HEK293 (cell line): ENCODE measurements at regions not wholly inside any gene's neighbourhood (a gene's known extent, or its start where the extent isn't known, plus 50 kb on each side); places are given as distances from the start of the nearest gene placed in this dataset.

Source experiments
- CTCF ChIA-PET: fragments of 350-600 bp; formaldehyde crosslinking; extraction: SDS; loops from one replicate; lab custom pipeline; 2021; ENCODE audit warnings: antibody characterized with exemption; lab: Yijun Ruan, JAX
- POLR2A ChIA-PET: fragments of 300-600 bp; formaldehyde crosslinking; extraction: SDS; loops from one replicate; lab custom pipeline; 2020; ENCODE audit warnings: antibody characterized with exemption, inconsistent platforms; lab: Yijun Ruan, JAX
- H3K27ac ChIP-seq: fragments of 200-500 bp; sonication (Bioruptor generic); 2 replicates; pipeline ENCODE4 v1.5.1; 2014; ENCODE audit warnings: low read depth, low read length, control low read depth, inconsistent platforms; ENCODE audit errors: extremely low read depth
- H3K36me3 ChIP-seq, 2 experiments: fragments of 200-500 bp in 1 of 2; sonication (Bioruptor generic) in 1 of 2; 1 replicate in 1 of 2; 2 replicates in 1 of 2; pipeline ENCODE4 v1.5.1; 2014 to 2017; ENCODE audit warnings: inconsistent platforms in 2 of 2, low read length in 2 of 2; ENCODE audit not compliant: control insufficient read depth in 2 of 2, insufficient read depth in 1 of 2
- H3K4me1 ChIP-seq: fragments of 200-500 bp; sonication (Bioruptor generic); 2 replicates; pipeline ENCODE4 v1.5.1; 2014; ENCODE audit warnings: mild to moderate bottlenecking, low read length, inconsistent platforms; ENCODE audit not compliant: control insufficient read depth, insufficient read depth
- H3K4me3 ChIP-seq: 2 replicates; pipeline ENCODE4 v1.5.1; 2011; ENCODE audit warnings: low read depth, mild to moderate bottlenecking, control low read depth, low read length, moderate library complexity
- H3K9me3 ChIP-seq: fragments of 200-500 bp; sonication (Bioruptor generic); 2 replicates; pipeline ENCODE4 v1.5.1; 2014; ENCODE audit warnings: low read depth, low read length, inconsistent platforms; ENCODE audit not compliant: control insufficient read depth, insufficient read depth
- INSM2 ChIP-seq: fragments of 450-650 bp; formaldehyde crosslinking; IDR thresholded peaks from 2 replicates; pipeline ENCODE4 v1.5.1; 2016; ENCODE audit warnings: missing biosample characterization, missing genetic modification characterization
- OVOL3 ChIP-seq: fragments of 450-650 bp; formaldehyde crosslinking; IDR thresholded peaks from 2 replicates; pipeline ENCODE4 v1.5.1; 2016; ENCODE audit warnings: missing biosample characterization, missing genetic modification characterization
- SETDB1 ChIP-seq: IDR thresholded peaks from one replicate; pipeline ENCODE4 v1.6.1; 2017; ENCODE audit warnings: mild to moderate bottlenecking, low read length, moderate library complexity, mixed read lengths; ENCODE audit not compliant: insufficient read length
- TRIM28 ChIP-seq: IDR thresholded peaks from 2 replicates; pipeline ENCODE4 v1.6.1; 2011; ENCODE audit warnings: low read length, control low read depth, borderline replicate concordance
- ZBTB21 ChIP-seq: fragments of 450-650 bp; formaldehyde crosslinking; IDR thresholded peaks from 2 replicates; pipeline ENCODE4 v1.5.1; 2017; ENCODE audit warnings: missing biosample characterization, missing genetic modification characterization
- ZNF10 ChIP-seq: fragments of 450-650 bp; formaldehyde crosslinking; IDR thresholded peaks from 2 replicates; pipeline ENCODE4 v1.5.1; 2017; ENCODE audit warnings: missing biosample characterization, missing genetic modification characterization
- ZNF133 ChIP-seq: fragments of 450-650 bp; formaldehyde crosslinking; IDR thresholded peaks from 2 replicates; pipeline ENCODE4 v1.5.1; 2016; ENCODE audit warnings: missing biosample characterization, missing genetic modification characterization
- ZNF404 ChIP-seq: fragments of 450-650 bp; formaldehyde crosslinking; IDR thresholded peaks from 2 replicates; pipeline ENCODE4 v1.5.1; 2017; ENCODE audit warnings: missing biosample characterization, missing genetic modification characterization
- ZNF426 ChIP-seq: fragments of 450-650 bp; formaldehyde crosslinking; IDR thresholded peaks from 2 replicates; pipeline ENCODE4 v1.5.1; 2017; ENCODE audit warnings: missing biosample characterization, missing genetic modification characterization, mild to moderate bottlenecking, inconsistent platforms, moderate library complexity
- ZNF529 ChIP-seq: fragments of 450-650 bp; formaldehyde crosslinking; IDR thresholded peaks from 2 replicates; pipeline ENCODE4 v1.5.1; 2017; ENCODE audit warnings: missing genetic modification characterization, missing biosample characterization; ENCODE audit not compliant: insufficient replicate concordance
- ZNF571 ChIP-seq: fragments of 450-650 bp; formaldehyde crosslinking; IDR thresholded peaks from 2 replicates; pipeline ENCODE4 v1.5.0; 2017; ENCODE audit warnings: missing biosample characterization, missing genetic modification characterization
- ZNF585B ChIP-seq: fragments of 450-650 bp; formaldehyde crosslinking; IDR thresholded peaks from 2 replicates; pipeline ENCODE4 v1.5.1; 2016; ENCODE audit warnings: missing biosample characterization, missing genetic modification characterization
- ZNF621 ChIP-seq: fragments of 450-650 bp; formaldehyde crosslinking; IDR thresholded peaks from 2 replicates; pipeline ENCODE4 v1.5.1; 2017; ENCODE audit warnings: missing biosample characterization, missing genetic modification characterization
- ZNF629 ChIP-seq: fragments of 450-650 bp; formaldehyde crosslinking; IDR thresholded peaks from 2 replicates; pipeline ENCODE4 v1.5.1; 2017; ENCODE audit warnings: missing biosample characterization, missing genetic modification characterization
- TF ChIP-seq, protein P1 (sequence below): fragments of 450-650 bp; formaldehyde crosslinking; IDR thresholded peaks from 2 replicates; pipeline ENCODE4 v1.5.1; 2016; ENCODE audit warnings: missing biosample characterization, missing genetic modification characterization
- TF ChIP-seq, protein P2 (sequence below): fragments of 450-650 bp; formaldehyde crosslinking; IDR thresholded peaks from 2 replicates; pipeline ENCODE4 v1.5.1; 2016; ENCODE audit warnings: missing biosample characterization, missing genetic modification characterization, borderline replicate concordance
- TF ChIP-seq, protein P3 (sequence below): IDR thresholded peaks from 2 replicates; pipeline ENCODE4 v1.6.1; 2011; ENCODE audit warnings: mild to moderate bottlenecking, low read depth, low read length, borderline replicate concordance
- TF ChIP-seq, protein P4 (sequence below): fragments of 450-650 bp; formaldehyde crosslinking; IDR thresholded peaks from 2 replicates; pipeline ENCODE4 v1.5.1; 2017; ENCODE audit warnings: missing biosample characterization, missing genetic modification characterization

DNA sequence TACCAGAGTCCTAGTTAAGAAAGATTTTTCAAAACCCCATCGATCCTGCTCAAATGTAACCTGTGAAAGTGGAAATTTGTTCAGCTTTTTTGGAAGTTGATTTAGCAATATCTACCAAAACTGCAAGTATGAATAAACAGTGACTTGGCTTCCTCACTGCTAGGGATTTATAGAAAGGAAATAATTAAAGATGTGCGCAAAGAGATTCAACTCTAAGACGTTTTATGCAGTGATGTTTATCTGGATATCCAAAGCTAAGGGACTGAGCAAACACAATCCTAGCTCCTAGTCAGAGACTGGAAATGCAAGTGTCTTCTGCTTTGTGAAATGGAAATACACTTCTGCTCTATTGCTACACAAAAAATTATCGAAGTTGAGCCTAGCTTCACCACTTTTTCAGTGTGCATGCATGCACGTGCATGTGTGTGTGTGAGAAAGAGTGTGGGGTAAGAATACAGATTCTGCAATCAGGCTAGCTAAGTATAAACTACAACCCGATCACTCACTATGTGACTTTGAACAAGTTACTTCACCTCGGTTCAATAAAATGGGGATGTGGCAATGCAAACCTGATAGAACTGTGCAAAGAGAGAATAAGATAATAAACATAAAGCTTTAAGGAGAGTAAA is 52.1 kb upstream of the FOXF1 start:
- POLR2A ChIA-PET = no interaction called here
- TF ChIP-seq ZNF585B (tag by site-specific recombination) (no peak), ZBTB21 (tag by site-specific recombination) (no peak), ZNF529 (no peak), SETDB1 (no peak), ZNF133 (tag by site-specific recombination) (no peak), ZNF426 (tag by site-specific recombination) (no peak)
- TF ChIP-seq, protein P1, sequence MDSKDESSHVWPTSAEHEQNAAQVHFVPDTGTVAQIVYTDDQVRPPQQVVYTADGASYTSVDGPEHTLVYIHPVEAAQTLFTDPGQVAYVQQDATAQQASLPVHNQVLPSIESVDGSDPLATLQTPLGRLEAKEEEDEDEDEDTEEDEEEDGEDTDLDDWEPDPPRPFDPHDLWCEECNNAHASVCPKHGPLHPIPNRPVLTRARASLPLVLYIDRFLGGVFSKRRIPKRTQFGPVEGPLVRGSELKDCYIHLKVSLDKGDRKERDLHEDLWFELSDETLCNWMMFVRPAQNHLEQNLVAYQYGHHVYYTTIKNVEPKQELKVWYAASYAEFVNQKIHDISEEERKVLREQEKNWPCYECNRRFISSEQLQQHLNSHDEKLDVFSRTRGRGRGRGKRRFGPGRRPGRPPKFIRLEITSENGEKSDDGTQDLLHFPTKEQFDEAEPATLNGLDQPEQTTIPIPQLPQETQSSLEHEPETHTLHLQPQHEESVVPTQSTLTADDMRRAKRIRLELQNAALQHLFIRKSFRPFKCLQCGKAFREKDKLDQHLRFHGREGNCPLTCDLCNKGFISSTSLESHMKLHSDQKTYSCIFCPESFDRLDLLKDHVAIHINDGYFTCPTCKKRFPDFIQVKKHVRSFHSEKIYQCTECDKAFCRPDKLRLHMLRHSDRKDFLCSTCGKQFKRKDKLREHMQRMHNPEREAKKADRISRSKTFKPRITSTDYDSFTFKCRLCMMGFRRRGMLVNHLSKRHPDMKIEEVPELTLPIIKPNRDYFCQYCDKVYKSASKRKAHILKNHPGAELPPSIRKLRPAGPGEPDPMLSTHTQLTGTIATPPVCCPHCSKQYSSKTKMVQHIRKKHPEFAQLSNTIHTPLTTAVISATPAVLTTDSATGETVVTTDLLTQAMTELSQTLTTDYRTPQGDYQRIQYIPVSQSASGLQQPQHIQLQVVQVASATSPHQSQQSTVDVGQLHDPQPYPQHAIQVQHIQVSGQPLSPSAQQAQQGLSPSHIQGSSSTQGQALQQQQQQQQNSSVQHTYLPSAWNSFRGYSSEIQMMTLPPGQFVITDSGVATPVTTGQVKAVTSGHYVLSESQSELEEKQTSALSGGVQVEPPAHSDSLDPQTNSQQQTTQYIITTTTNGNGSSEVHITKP (tag by site-specific recombination) = no peak
- TF ChIP-seq, protein P2, sequence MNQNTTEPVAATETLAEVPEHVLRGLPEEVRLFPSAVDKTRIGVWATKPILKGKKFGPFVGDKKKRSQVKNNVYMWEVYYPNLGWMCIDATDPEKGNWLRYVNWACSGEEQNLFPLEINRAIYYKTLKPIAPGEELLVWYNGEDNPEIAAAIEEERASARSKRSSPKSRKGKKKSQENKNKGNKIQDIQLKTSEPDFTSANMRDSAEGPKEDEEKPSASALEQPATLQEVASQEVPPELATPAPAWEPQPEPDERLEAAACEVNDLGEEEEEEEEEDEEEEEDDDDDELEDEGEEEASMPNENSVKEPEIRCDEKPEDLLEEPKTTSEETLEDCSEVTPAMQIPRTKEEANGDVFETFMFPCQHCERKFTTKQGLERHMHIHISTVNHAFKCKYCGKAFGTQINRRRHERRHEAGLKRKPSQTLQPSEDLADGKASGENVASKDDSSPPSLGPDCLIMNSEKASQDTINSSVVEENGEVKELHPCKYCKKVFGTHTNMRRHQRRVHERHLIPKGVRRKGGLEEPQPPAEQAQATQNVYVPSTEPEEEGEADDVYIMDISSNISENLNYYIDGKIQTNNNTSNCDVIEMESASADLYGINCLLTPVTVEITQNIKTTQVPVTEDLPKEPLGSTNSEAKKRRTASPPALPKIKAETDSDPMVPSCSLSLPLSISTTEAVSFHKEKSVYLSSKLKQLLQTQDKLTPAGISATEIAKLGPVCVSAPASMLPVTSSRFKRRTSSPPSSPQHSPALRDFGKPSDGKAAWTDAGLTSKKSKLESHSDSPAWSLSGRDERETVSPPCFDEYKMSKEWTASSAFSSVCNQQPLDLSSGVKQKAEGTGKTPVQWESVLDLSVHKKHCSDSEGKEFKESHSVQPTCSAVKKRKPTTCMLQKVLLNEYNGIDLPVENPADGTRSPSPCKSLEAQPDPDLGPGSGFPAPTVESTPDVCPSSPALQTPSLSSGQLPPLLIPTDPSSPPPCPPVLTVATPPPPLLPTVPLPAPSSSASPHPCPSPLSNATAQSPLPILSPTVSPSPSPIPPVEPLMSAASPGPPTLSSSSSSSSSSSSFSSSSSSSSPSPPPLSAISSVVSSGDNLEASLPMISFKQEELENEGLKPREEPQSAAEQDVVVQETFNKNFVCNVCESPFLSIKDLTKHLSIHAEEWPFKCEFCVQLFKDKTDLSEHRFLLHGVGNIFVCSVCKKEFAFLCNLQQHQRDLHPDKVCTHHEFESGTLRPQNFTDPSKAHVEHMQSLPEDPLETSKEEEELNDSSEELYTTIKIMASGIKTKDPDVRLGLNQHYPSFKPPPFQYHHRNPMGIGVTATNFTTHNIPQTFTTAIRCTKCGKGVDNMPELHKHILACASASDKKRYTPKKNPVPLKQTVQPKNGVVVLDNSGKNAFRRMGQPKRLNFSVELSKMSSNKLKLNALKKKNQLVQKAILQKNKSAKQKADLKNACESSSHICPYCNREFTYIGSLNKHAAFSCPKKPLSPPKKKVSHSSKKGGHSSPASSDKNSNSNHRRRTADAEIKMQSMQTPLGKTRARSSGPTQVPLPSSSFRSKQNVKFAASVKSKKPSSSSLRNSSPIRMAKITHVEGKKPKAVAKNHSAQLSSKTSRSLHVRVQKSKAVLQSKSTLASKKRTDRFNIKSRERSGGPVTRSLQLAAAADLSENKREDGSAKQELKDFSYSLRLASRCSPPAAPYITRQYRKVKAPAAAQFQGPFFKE (tag by site-specific recombination) = no peak
- TF ChIP-seq, protein P3, sequence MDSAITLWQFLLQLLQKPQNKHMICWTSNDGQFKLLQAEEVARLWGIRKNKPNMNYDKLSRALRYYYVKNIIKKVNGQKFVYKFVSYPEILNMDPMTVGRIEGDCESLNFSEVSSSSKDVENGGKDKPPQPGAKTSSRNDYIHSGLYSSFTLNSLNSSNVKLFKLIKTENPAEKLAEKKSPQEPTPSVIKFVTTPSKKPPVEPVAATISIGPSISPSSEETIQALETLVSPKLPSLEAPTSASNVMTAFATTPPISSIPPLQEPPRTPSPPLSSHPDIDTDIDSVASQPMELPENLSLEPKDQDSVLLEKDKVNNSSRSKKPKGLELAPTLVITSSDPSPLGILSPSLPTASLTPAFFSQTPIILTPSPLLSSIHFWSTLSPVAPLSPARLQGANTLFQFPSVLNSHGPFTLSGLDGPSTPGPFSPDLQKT = no peak
- TF ChIP-seq, all 188 proteins: peak for 0
- CTCF ChIA-PET = interaction anchor here (1.0 to 2.0 kb wide), 2 partner anchors 12 to 118 kb away, joined by 3 to 8 read pairs; no protein-coding TSS in a partner anchor
- Histone ChIP-seq H3K36me3 (no peaks in the 10 kb centered on the region), H3K9me3 (no peaks in the 10 kb centered on the region), H3K27ac (no peak overlapping the region), H3K4me3 (no peak overlapping the region), H3K4me1 (no peaks in the 10 kb centered on the region)

GRCh38 chr16:86459266-86459665 is 51.1 kb upstream of the FOXF1 start:
- POLR2A ChIA-PET = no interaction called here
- no peak for TF ChIP-seq ZNF10 (tag by site-specific recombination)
- TF ChIP-seq, protein P4, sequence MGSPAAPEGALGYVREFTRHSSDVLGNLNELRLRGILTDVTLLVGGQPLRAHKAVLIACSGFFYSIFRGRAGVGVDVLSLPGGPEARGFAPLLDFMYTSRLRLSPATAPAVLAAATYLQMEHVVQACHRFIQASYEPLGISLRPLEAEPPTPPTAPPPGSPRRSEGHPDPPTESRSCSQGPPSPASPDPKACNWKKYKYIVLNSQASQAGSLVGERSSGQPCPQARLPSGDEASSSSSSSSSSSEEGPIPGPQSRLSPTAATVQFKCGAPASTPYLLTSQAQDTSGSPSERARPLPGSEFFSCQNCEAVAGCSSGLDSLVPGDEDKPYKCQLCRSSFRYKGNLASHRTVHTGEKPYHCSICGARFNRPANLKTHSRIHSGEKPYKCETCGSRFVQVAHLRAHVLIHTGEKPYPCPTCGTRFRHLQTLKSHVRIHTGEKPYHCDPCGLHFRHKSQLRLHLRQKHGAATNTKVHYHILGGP = no peak
- TF ChIP-seq TRIM28 = no peak
- TF ChIP-seq ZNF571 (tag by site-specific recombination) = no peak
- TF ChIP-seq ZNF621 (tag by site-specific recombination) = no peak
- TF ChIP-seq ZNF629 (tag by site-specific recombination) = no peak
- TF ChIP-seq INSM2 (tag by site-specific recombination) = no peak
- TF ChIP-seq ZNF404 (tag by site-specific recombination) = no peak
- no peak for TF ChIP-seq OVOL3 (tag by site-specific recombination)

More at GRCh38 chr16:86459266-86459665, 51.1 kb upstream of the FOXF1 start:
- Histone ChIP-seq H3K4me3 (no peak overlapping the region), H3K27ac (no peak overlapping the region), H3K9me3 (no peaks in the 10 kb centered on the region), H3K4me1 (no peaks in the 10 kb centered on the region), H3K36me3 (no peaks in the 10 kb centered on the region)
- CTCF ChIA-PET = interaction anchor here (2.0 kb wide), 1 partner anchor 119 kb away, joined by 8 read pairs; no protein-coding TSS in a partner anchor
